ENCODE measurements at regions not wholly inside any gene's neighbourhood (a gene's known extent, or its start where the extent isn't known, plus 50 kb on each side); places are given as distances from the start of the nearest gene placed in this dataset.
"Not testable (repeated sequence)": the region's sequence is repeated elsewhere in the genome, so short reads cannot be mapped to it uniquely, and the experiment has no call there.

DNA sequence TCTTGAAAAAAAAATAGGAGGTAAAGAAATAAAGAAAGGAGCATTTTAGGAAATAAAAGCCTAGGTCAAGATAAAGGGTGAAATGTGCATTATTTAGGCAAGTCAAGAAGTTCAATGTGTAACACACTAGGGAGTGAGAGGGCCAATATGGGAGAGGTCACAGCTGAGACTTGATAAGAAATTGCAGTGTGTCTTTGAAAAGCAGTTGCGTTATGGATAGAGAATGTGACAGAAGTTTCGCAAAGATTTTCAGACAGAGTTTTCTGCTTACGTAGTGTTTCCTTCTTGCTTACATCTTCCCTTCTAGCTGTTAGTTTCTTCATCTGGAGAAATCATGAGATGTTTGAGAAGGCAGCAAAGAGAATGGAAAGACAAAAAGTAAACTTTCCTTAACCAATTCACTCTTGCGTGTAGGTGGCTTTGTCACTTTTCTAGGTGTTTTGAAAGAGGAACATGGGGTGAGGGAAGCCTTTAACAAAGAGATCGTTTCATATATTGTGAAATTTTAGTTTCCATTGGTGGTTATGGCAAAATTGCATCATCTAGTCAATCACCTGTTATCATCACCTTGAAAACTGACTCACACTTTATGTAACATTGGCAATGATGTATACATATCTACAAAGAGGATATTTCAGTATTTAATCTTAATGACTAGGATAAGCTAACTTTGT, 975.5 kb downstream of the OLFM4 start:
- TF ChIP-seq, protein P1, sequence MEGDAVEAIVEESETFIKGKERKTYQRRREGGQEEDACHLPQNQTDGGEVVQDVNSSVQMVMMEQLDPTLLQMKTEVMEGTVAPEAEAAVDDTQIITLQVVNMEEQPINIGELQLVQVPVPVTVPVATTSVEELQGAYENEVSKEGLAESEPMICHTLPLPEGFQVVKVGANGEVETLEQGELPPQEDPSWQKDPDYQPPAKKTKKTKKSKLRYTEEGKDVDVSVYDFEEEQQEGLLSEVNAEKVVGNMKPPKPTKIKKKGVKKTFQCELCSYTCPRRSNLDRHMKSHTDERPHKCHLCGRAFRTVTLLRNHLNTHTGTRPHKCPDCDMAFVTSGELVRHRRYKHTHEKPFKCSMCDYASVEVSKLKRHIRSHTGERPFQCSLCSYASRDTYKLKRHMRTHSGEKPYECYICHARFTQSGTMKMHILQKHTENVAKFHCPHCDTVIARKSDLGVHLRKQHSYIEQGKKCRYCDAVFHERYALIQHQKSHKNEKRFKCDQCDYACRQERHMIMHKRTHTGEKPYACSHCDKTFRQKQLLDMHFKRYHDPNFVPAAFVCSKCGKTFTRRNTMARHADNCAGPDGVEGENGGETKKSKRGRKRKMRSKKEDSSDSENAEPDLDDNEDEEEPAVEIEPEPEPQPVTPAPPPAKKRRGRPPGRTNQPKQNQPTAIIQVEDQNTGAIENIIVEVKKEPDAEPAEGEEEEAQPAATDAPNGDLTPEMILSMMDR (IDR thresholded peaks at IDR 0.05; ENCODE audit: low read depth, low read length, missing control alignments) = no peak
- DNase-seq (ENCODE audit: low read depth) = no peak
- H3K4me3 ChIP-seq (ENCODE audit: low read depth, low read length) = no peak overlapping the region

DNA sequence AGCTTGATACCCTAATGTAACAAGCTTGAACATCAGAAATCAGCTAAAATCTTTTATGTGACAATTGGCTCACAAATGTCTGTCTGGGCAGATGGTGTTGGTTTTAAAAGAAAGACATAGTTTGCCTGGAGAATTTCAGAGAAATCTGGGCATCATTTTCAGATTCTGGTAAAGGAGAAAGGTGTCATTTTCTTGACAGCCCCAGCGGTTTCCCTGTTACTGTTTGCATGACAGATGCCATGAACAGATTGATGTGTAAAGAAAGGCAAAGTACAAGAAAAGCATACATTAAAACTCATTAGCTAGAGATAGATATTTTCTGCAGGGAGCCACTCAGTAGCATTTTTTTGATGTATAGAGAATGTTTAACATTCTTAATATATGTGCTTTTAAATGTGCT, 987.9 kb downstream of the OLFM4 start:
- DNase-seq (ENCODE audit: low read depth) = no peak
- TF ChIP-seq, protein P1 (IDR thresholded peaks at IDR 0.05; ENCODE audit: low read depth, low read length, missing control alignments) = no peak
- H3K4me3 ChIP-seq (ENCODE audit: low read depth, low read length) = no peak overlapping the region

DNA sequence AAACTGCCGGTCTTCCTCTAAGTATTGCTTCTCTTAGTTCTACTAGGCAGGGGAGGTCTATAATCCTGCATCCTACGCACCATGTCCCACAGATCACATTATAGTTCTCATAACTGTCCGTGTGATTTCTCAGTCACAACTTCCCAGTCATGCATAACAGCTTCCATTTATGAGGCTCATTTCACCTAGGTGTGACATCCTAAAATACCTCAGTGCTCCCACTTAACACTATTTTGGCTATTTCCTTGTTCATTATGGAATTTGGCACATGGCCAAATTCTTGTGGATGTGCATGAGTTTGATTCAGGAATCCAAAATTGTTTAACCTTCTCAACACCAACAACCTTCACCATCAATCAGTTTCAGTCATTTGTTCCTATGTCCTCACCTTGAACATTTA, 989.9 kb downstream of the OLFM4 start:
- TF ChIP-seq, protein P1 (IDR thresholded peaks at IDR 0.05; ENCODE audit: low read depth, low read length, missing control alignments) = no peak
- no peak for DNase-seq (ENCODE audit: low read depth)
- no peak overlapping the region for H3K4me3 ChIP-seq (ENCODE audit: low read depth, low read length)

DNA sequence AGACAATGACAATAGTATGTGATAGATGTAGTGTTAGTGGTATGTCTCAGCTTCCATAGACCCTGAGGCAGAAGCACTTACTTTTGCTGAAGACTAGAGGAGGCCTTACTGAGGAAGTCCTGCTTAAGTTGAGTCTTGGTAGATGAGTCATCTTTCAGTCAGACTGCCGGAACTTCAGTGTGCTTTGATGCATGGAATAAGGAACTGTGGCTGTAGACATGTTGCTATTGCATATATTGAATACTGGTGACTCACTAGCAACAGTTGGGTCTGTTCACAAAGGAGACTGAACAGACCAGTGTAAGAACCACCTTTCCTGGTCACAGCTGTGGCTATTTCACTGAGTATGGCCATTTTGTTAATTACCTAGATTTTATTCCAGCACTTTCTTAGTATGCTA, 1000.6 kb downstream of the OLFM4 start:
- no peak overlapping the region for H3K4me3 ChIP-seq (ENCODE audit: low read depth, low read length)
- DNase-seq (ENCODE audit: low read depth) = peak; percentile 16
- TF ChIP-seq, protein P1 (IDR thresholded peaks at IDR 0.05; ENCODE audit: low read depth, low read length, missing control alignments) = no peak

DNA sequence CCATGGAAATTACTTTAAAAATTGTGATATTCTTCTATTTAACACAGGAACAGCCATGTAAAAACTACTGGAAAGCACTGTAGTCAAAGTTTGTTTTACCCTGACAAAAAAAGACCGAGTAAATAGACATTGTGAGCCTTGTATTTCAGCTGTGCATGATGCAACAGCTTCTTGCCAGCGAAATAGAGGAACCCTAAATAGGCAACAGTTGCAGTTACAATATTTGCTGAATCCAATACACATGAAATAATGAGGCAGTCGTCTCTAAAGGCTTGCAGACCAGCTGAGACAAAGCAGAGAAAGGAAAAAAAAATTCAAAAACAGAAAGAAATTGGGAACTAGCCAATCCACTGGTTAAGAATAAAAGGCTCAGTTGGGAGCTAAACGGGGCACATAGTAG, 1001.1 kb downstream of the OLFM4 start:
- DNase-seq (ENCODE audit: low read depth) = no peak
- H3K4me3 ChIP-seq (ENCODE audit: low read depth, low read length) = no peak overlapping the region
- TF ChIP-seq, protein P1 (IDR thresholded peaks at IDR 0.05; ENCODE audit: low read depth, low read length, missing control alignments) = no peak

DNA sequence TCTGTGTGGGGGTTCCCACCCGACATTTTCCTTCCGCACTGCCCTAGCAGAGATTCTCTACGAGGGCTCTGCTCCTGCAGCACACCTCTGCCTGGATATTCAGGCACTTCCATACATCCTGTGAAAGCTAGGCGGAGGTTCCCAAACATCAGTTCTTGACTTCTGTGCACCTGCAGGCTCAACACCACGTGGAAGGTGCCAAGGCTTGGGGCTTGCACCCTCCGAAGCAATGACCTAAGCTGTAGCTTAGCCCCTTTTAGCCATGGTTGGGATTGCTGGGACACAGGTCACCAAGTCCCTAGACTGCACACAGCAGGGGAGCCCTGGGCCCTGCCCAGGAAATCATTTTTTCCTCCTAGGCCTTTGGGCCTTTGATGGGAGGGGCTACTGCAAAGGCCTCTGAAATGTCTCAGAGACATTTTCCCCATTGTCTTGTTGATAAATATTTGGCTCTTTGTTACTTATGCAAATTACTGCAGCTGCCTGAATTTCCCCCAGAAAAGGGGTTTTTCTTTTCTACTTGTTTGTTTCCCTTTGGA, 1004.8 kb downstream of the OLFM4 start:
- TF ChIP-seq, protein P1 (IDR thresholded peaks at IDR 0.05; ENCODE audit: low read depth, low read length, missing control alignments) = no peak
- DNase-seq (ENCODE audit: low read depth) = no peak
- no peak overlapping the region for H3K4me3 ChIP-seq (ENCODE audit: low read depth, low read length)

DNA sequence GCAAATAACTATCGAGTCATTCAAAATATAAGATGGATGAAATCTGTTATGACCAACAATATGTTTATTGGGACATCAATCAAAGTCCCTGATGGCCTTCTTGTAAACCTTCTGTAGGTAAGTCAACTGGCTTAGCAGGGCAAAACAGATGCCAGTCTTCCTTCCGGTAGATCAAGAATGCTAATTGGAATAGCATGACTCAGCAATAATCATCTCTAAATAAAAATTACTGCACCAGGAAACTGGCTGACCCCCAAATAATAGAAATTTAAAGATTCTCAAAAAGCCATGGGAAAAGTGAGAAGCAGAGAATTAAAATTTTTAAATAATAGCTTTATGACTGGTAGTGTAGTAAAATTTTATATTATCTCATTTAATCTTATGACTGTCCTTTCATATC, 1005.4 kb downstream of the OLFM4 start:
- H3K4me3 ChIP-seq (ENCODE audit: low read depth, low read length) = no peak overlapping the region
- no peak for DNase-seq (ENCODE audit: low read depth)
- TF ChIP-seq, protein P1 (IDR thresholded peaks at IDR 0.05; ENCODE audit: low read depth, low read length, missing control alignments) = no peak

DNA sequence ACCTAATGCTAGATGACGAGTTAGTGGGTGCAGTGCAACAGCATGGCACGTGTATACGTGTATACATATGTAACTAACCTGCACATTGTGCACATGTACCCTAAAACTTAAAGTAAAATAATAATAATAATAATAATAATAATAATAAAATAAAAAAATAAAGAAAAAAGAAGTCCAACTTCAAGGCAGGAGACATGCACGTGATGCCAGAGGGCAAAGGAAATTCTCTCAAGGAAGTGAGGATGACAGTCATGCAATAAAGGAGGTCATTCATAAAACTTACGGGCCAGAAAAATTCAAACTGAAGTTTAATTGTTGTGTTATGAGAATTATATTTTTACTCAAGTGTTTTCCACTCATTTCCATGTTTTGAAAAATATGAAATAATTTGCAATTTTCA, 1028.8 kb downstream of the OLFM4 start:
- not testable (repeated sequence) for DNase-seq (ENCODE audit: low read depth); H3K4me3 ChIP-seq (ENCODE audit: low read depth, low read length)

DNA sequence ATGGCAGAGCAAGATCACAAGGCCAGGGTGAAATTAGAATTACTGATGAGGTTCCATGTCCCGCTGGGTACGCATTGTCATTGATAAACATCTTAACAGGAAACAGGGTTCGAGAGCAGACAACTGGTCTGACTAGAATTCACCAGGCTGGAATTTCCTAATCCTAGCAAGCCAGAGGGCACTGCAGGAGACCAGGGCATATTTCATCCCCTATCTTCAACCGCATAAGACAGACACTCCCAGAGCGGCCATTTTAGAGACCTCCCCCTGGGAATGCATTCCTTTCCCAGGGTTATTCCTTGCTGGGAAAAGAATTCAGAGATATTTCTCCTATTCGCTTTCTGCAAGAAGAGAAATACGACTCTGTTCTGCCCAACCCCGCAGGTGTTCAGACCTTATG, 1041.3 kb downstream of the OLFM4 start:
- not testable (repeated sequence) for DNase-seq (ENCODE audit: low read depth); H3K4me3 ChIP-seq (ENCODE audit: low read depth, low read length)
